WTC11 (cell line): ENCODE measurements at regions not wholly inside any gene's neighbourhood (a gene's known extent, or its start where the extent isn't known, plus 50 kb on each side); places are given as distances from the start of the nearest gene placed in this dataset.

Experiments
- ATAC-seq: fragments of 200-7000 bp; cut with Tn5 transposase; 2 replicates; pipeline ENCODE4 v1.10.0; 2021; ENCODE audit warnings: mild to moderate bottlenecking, moderate library complexity
- CTCF ChIA-PET: fragments of 300-600 bp; sonication (Branson Sonifier 250); formaldehyde crosslinking; loops from one replicate; lab custom pipeline; 2021; ENCODE audit warnings: antibody characterized with exemption; lab: Charles Lee
- POLR2A ChIA-PET: fragments of 350-600 bp; sonication (Branson Sonifier 250); formaldehyde crosslinking; loops from one replicate; lab custom pipeline; 2021; ENCODE audit warnings: antibody characterized with exemption; lab: Charles Lee
- DNase-seq: peaks from one replicate; pipeline ENCODE4 v3.0.0; 2021; ENCODE audit warnings: low spot score
- H3K27ac Mint-ChIP-seq: 2 replicates; pipeline ENCODE4 v1.8.0; 2021; ENCODE audit warnings: mixed read lengths
- H3K27me3 Mint-ChIP-seq: 2 replicates; pipeline ENCODE4 v1.8.0; 2021; ENCODE audit warnings: low read depth, mild to moderate bottlenecking, moderate library complexity, mixed read lengths
- H3K36me3 Mint-ChIP-seq: 2 replicates; pipeline ENCODE4 v1.8.0; 2021; ENCODE audit warnings: mixed read lengths
- H3K4me1 Mint-ChIP-seq: 2 replicates; pipeline ENCODE4 v1.8.0; 2022; ENCODE audit warnings: mixed read lengths
- H3K4me3 Mint-ChIP-seq: 2 replicates; pipeline ENCODE4 v1.8.0; 2021; ENCODE audit warnings: mild to moderate bottlenecking, moderate library complexity, mixed read lengths
- H3K9me3 Mint-ChIP-seq: 2 replicates; pipeline ENCODE4 v1.8.0; 2021; ENCODE audit warnings: mixed read lengths
- CBFB ChIP-seq: sonication (generic); formaldehyde crosslinking; IDR thresholded peaks from 2 replicates; pipeline ENCODE4 v1.8.1; 2022; ENCODE audit warnings: mild to moderate bottlenecking, low read depth, missing genetic modification reagents
- CREB1 ChIP-seq: sonication (generic); formaldehyde crosslinking; IDR thresholded peaks from 2 replicates; pipeline ENCODE4 v1.8.0; 2023; ENCODE audit warnings: mild to moderate bottlenecking, missing genetic modification reagents
- CREM ChIP-seq: sonication (generic); formaldehyde crosslinking; IDR thresholded peaks from 2 replicates; pipeline ENCODE4 v1.8.1; 2022; ENCODE audit warnings: mild to moderate bottlenecking, missing genetic modification reagents, moderate library complexity
- E2F4 ChIP-seq: sonication (generic); formaldehyde crosslinking; IDR thresholded peaks from 2 replicates; pipeline ENCODE4 v1.8.1; 2022; ENCODE audit warnings: low read depth, mild to moderate bottlenecking, moderate library complexity, missing genetic modification reagents, borderline replicate concordance
- ETV6 ChIP-seq: sonication (generic); formaldehyde crosslinking; IDR thresholded peaks from 2 replicates; pipeline ENCODE4 v1.8.1; 2022; ENCODE audit warnings: mild to moderate bottlenecking, missing genetic modification reagents
- FOXK1 ChIP-seq: sonication (generic); formaldehyde crosslinking; IDR thresholded peaks from 2 replicates; pipeline ENCODE4 v1.8.0; 2022; ENCODE audit warnings: mild to moderate bottlenecking, moderate library complexity, missing genetic modification reagents
- GTF2I ChIP-seq: fragments of 250-450 bp; sonication (Bioruptor Pico); conservative IDR thresholded peaks from 2 replicates; pipeline ENCODE4 v1.4.0; 2021; ENCODE audit warnings: mild to moderate bottlenecking
- JAZF1 ChIP-seq: fragments of 250-450 bp; sonication (Bioruptor Pico); IDR thresholded peaks from 2 replicates; pipeline ENCODE4 v1.9.0; 2021; ENCODE audit warnings: moderate library complexity, mild to moderate bottlenecking, inconsistent platforms
- KAT7 ChIP-seq: sonication (generic); formaldehyde crosslinking; IDR thresholded peaks from 2 replicates; pipeline ENCODE4 v1.8.1; 2023; ENCODE audit warnings: missing genetic modification reagents, mild to moderate bottlenecking, borderline replicate concordance
- NFYB ChIP-seq: sonication (generic); formaldehyde crosslinking; conservative IDR thresholded peaks from 2 replicates; pipeline ENCODE4 v1.8.0; 2022; ENCODE audit warnings: low read depth, missing genetic modification reagents
- NR2C2 ChIP-seq: sonication (generic); formaldehyde crosslinking; IDR thresholded peaks from 2 replicates; pipeline ENCODE4 v1.8.0; 2022; ENCODE audit warnings: mild to moderate bottlenecking, missing genetic modification reagents
- RORB ChIP-seq: fragments of 250-450 bp; sonication (Bioruptor Pico); IDR thresholded peaks from 2 replicates; pipeline ENCODE4 v1.9.0; 2021; ENCODE audit warnings: mild to moderate bottlenecking
- SMAD4 ChIP-seq: sonication (generic); formaldehyde crosslinking; IDR thresholded peaks from 2 replicates; pipeline ENCODE4 v1.8.0; 2022; ENCODE audit warnings: mild to moderate bottlenecking, missing genetic modification reagents
- SP1 ChIP-seq: sonication (generic); formaldehyde crosslinking; conservative IDR thresholded peaks from 2 replicates; pipeline ENCODE4 v1.8.1; 2022; ENCODE audit warnings: missing genetic modification reagents
- ZNF138 ChIP-seq: sonication (generic); formaldehyde crosslinking; conservative IDR thresholded peaks from 2 replicates; pipeline ENCODE4 v1.8.1; 2022; ENCODE audit warnings: mild to moderate bottlenecking, moderate library complexity, missing genetic modification reagents
- ZNF219 ChIP-seq: sonication (generic); formaldehyde crosslinking; IDR thresholded peaks from 2 replicates; pipeline ENCODE4 v1.8.0; 2023; ENCODE audit warnings: missing genetic modification reagents, mild to moderate bottlenecking, borderline replicate concordance
- ZNF232 ChIP-seq: sonication (generic); formaldehyde crosslinking; IDR thresholded peaks from 2 replicates; pipeline ENCODE4 v1.8.0; 2022; ENCODE audit warnings: mild to moderate bottlenecking, missing genetic modification reagents
- ZNF416 ChIP-seq: fragments of 250-450 bp; sonication (Bioruptor Pico); IDR thresholded peaks from 2 replicates; pipeline ENCODE4 v1.9.0; 2021; ENCODE audit warnings: mild to moderate bottlenecking, inconsistent platforms
- ZNF671 ChIP-seq: fragments of 250-450 bp; sonication (Bioruptor Pico); IDR thresholded peaks from 2 replicates; pipeline ENCODE4 v1.8.0; 2021; ENCODE audit warnings: mild to moderate bottlenecking
- TF ChIP-seq, protein P1 (sequence below): sonication (generic); formaldehyde crosslinking; conservative IDR thresholded peaks from 2 replicates; pipeline ENCODE4 v1.8.1; 2023; ENCODE audit warnings: mild to moderate bottlenecking, low read depth, missing genetic modification reagents, moderate library complexity
- TF ChIP-seq, protein P2 (sequence below): sonication (generic); formaldehyde crosslinking; IDR thresholded peaks from 2 replicates; pipeline ENCODE4 v1.8.1; 2022; ENCODE audit warnings: missing genetic modification reagents, borderline replicate concordance
- TF ChIP-seq, protein P3 (sequence below): sonication (generic); formaldehyde crosslinking; IDR thresholded peaks from 2 replicates; pipeline ENCODE4 v1.8.1; 2023; ENCODE audit warnings: mild to moderate bottlenecking, missing genetic modification reagents, moderate library complexity
- TF ChIP-seq, protein P4 (sequence below): fragments of 200-600 bp; IDR thresholded peaks from 2 replicates; pipeline ENCODE4 v1.8.0; 2022; ENCODE audit warnings: antibody characterized with exemption
- TF ChIP-seq, protein P5 (sequence below): sonication (generic); formaldehyde crosslinking; IDR thresholded peaks from 2 replicates; pipeline ENCODE4 v1.8.0; 2022; ENCODE audit warnings: missing genetic modification reagents

DNA sequence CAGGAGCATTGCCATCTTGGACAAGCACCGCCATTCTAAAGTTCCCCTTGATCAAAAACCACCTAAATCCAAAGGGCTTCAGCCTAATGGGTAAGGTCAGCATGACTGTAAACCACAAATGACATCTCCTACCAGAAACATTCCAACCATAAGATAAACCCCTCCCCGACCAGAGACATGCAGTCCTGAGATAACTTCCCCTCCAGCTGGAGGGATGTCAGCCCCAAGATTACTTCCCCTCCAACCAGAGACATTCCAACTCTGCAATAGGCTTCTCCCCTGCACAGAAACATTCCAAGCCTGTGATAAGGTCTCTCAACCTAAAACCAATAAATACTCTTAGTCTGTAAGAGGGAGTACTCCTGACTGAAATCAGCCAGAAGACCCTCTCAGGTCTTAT, 62.7 kb upstream of the DNAJC19 start (continued):
- TF ChIP-seq, protein P1, sequence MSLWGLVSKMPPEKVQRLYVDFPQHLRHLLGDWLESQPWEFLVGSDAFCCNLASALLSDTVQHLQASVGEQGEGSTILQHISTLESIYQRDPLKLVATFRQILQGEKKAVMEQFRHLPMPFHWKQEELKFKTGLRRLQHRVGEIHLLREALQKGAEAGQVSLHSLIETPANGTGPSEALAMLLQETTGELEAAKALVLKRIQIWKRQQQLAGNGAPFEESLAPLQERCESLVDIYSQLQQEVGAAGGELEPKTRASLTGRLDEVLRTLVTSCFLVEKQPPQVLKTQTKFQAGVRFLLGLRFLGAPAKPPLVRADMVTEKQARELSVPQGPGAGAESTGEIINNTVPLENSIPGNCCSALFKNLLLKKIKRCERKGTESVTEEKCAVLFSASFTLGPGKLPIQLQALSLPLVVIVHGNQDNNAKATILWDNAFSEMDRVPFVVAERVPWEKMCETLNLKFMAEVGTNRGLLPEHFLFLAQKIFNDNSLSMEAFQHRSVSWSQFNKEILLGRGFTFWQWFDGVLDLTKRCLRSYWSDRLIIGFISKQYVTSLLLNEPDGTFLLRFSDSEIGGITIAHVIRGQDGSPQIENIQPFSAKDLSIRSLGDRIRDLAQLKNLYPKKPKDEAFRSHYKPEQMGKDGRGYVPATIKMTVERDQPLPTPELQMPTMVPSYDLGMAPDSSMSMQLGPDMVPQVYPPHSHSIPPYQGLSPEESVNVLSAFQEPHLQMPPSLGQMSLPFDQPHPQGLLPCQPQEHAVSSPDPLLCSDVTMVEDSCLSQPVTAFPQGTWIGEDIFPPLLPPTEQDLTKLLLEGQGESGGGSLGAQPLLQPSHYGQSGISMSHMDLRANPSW (CRISPR knock-in tag) = no peak
- no peak for TF ChIP-seq FOXK1 (CRISPR knock-in tag)
- no peak for TF ChIP-seq ETV6 (CRISPR knock-in tag)
- TF ChIP-seq, protein P2, sequence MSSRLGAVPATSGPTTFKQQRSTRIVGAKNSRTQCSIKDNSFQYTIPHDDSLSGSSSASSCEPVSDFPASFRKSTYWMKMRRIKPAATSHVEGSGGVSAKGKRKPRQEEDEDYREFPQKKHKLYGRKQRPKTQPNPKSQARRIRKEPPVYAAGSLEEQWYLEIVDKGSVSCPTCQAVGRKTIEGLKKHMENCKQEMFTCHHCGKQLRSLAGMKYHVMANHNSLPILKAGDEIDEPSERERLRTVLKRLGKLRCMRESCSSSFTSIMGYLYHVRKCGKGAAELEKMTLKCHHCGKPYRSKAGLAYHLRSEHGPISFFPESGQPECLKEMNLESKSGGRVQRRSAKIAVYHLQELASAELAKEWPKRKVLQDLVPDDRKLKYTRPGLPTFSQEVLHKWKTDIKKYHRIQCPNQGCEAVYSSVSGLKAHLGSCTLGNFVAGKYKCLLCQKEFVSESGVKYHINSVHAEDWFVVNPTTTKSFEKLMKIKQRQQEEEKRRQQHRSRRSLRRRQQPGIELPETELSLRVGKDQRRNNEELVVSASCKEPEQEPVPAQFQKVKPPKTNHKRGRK (CRISPR knock-in tag) = no peak
- TF ChIP-seq KAT7 (CRISPR knock-in tag) = no peak
- no peak for TF ChIP-seq ZNF232 (CRISPR knock-in tag)
- no peak for TF ChIP-seq CBFB
- TF ChIP-seq JAZF1 = no peak

DNA sequence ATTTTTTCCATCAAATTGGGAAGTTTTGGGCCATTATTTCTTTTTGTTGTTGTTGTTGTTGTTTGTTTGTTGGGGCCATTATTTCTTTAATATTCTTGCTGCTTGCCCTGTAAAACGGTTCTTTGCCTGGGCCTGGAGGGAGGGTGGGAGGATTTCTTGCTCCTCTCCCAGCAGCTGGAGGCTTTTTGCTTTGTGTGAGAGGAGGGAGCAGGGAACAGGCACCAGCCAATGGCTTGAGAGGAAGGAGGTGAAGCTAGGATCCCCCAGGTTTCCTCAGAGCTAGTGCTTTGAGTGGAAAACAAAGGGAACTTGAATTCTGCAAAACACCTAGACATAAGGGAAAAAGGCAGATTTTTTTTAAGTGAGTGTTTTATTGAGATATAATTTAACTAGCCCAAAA, 61.2 kb upstream of the DNAJC19 start:
- no peak overlapping the region for H3K27ac Mint-ChIP-seq
- TF ChIP-seq FOXK1 (CRISPR knock-in tag) = no peak
- no peak for TF ChIP-seq ZNF416 (CRISPR knock-in tag)
- TF ChIP-seq CREB1 = no peak
- TF ChIP-seq GTF2I (CRISPR knock-in tag) = no peak
- TF ChIP-seq, protein P3, sequence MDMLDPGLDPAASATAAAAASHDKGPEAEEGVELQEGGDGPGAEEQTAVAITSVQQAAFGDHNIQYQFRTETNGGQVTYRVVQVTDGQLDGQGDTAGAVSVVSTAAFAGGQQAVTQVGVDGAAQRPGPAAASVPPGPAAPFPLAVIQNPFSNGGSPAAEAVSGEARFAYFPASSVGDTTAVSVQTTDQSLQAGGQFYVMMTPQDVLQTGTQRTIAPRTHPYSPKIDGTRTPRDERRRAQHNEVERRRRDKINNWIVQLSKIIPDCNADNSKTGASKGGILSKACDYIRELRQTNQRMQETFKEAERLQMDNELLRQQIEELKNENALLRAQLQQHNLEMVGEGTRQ = no peak
- TF ChIP-seq, protein P4, sequence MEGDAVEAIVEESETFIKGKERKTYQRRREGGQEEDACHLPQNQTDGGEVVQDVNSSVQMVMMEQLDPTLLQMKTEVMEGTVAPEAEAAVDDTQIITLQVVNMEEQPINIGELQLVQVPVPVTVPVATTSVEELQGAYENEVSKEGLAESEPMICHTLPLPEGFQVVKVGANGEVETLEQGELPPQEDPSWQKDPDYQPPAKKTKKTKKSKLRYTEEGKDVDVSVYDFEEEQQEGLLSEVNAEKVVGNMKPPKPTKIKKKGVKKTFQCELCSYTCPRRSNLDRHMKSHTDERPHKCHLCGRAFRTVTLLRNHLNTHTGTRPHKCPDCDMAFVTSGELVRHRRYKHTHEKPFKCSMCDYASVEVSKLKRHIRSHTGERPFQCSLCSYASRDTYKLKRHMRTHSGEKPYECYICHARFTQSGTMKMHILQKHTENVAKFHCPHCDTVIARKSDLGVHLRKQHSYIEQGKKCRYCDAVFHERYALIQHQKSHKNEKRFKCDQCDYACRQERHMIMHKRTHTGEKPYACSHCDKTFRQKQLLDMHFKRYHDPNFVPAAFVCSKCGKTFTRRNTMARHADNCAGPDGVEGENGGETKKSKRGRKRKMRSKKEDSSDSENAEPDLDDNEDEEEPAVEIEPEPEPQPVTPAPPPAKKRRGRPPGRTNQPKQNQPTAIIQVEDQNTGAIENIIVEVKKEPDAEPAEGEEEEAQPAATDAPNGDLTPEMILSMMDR = no peak
- TF ChIP-seq ZNF138 (CRISPR knock-in tag) = no peak
- no peak for TF ChIP-seq ETV6 (CRISPR knock-in tag)
- TF ChIP-seq ZNF219 (CRISPR knock-in tag) = no peak
- TF ChIP-seq CREM (CRISPR knock-in tag) = no peak
- TF ChIP-seq E2F4 (CRISPR knock-in tag) = no peak
- no peak for TF ChIP-seq ZNF671 (CRISPR knock-in tag)
- no peak for TF ChIP-seq RORB (CRISPR knock-in tag)
- TF ChIP-seq SMAD4 (CRISPR knock-in tag) = no peak
- no peak for TF ChIP-seq NR2C2
- TF ChIP-seq, protein P5, sequence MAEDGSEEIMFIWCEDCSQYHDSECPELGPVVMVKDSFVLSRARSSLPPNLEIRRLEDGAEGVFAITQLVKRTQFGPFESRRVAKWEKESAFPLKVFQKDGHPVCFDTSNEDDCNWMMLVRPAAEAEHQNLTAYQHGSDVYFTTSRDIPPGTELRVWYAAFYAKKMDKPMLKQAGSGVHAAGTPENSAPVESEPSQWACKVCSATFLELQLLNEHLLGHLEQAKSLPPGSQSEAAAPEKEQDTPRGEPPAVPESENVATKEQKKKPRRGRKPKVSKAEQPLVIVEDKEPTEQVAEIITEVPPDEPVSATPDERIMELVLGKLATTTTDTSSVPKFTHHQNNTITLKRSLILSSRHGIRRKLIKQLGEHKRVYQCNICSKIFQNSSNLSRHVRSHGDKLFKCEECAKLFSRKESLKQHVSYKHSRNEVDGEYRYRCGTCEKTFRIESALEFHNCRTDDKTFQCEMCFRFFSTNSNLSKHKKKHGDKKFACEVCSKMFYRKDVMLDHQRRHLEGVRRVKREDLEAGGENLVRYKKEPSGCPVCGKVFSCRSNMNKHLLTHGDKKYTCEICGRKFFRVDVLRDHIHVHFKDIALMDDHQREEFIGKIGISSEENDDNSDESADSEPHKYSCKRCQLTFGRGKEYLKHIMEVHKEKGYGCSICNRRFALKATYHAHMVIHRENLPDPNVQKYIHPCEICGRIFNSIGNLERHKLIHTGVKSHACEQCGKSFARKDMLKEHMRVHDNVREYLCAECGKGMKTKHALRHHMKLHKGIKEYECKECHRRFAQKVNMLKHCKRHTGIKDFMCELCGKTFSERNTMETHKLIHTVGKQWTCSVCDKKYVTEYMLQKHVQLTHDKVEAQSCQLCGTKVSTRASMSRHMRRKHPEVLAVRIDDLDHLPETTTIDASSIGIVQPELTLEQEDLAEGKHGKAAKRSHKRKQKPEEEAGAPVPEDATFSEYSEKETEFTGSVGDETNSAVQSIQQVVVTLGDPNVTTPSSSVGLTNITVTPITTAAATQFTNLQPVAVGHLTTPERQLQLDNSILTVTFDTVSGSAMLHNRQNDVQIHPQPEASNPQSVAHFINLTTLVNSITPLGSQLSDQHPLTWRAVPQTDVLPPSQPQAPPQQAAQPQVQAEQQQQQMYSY (CRISPR knock-in tag) = no peak
- no peak for TF ChIP-seq NFYB (CRISPR knock-in tag)
- no peak for TF ChIP-seq SP1 (CRISPR knock-in tag)

More for the DNA sequence above, 61.2 kb upstream of the DNAJC19 start:
- ChIA-PET POLR2A (no interaction called here), CTCF (no interaction called here)
- Mint-ChIP-seq H3K9me3 (peaks cover 26% of the 10 kb centered on the region), H3K27me3 (no peaks in the 10 kb centered on the region), H3K4me1 (peaks cover 4% of the 10 kb centered on the region; the same call in 1 of the 2 replicates), H3K36me3 (peaks cover 21% of the 10 kb centered on the region), H3K4me3 (no peak overlapping the region)
- ATAC-seq = peak; percentile 66
- DNase-seq = no peak
